HEK293 (cell line): ENCODE measurements at regions not wholly inside any gene's neighbourhood (a gene's known extent, or its start where the extent isn't known, plus 50 kb on each side); places are given as distances from the start of the nearest gene placed in this dataset.

Experiments used
- CTCF ChIA-PET: fragments of 350-600 bp; formaldehyde crosslinking; extraction: SDS; loops from one replicate; lab custom pipeline; 2021; ENCODE audit warnings: antibody characterized with exemption; lab: Yijun Ruan, JAX
- POLR2A ChIA-PET: fragments of 300-600 bp; formaldehyde crosslinking; extraction: SDS; loops from one replicate; lab custom pipeline; 2020; ENCODE audit warnings: antibody characterized with exemption, inconsistent platforms; lab: Yijun Ruan, JAX
- H3K27ac ChIP-seq: fragments of 200-500 bp; sonication (Bioruptor generic); 2 replicates; pipeline ENCODE4 v1.5.1; 2014; ENCODE audit warnings: low read depth, low read length, control low read depth, inconsistent platforms; ENCODE audit errors: extremely low read depth
- H3K36me3 ChIP-seq, 2 experiments: fragments of 200-500 bp in 1 of 2; sonication (Bioruptor generic) in 1 of 2; 1 replicate in 1 of 2; 2 replicates in 1 of 2; pipeline ENCODE4 v1.5.1; 2014 to 2017; ENCODE audit warnings: inconsistent platforms in 2 of 2, low read length in 2 of 2; ENCODE audit not compliant: control insufficient read depth in 2 of 2, insufficient read depth in 1 of 2
- H3K4me1 ChIP-seq: fragments of 200-500 bp; sonication (Bioruptor generic); 2 replicates; pipeline ENCODE4 v1.5.1; 2014; ENCODE audit warnings: mild to moderate bottlenecking, low read length, inconsistent platforms; ENCODE audit not compliant: control insufficient read depth, insufficient read depth
- H3K4me3 ChIP-seq: 2 replicates; pipeline ENCODE4 v1.5.1; 2011; ENCODE audit warnings: low read depth, mild to moderate bottlenecking, control low read depth, low read length, moderate library complexity
- H3K9me3 ChIP-seq: fragments of 200-500 bp; sonication (Bioruptor generic); 2 replicates; pipeline ENCODE4 v1.5.1; 2014; ENCODE audit warnings: low read depth, low read length, inconsistent platforms; ENCODE audit not compliant: control insufficient read depth, insufficient read depth
- BCL11A ChIP-seq: fragments of 450-650 bp; formaldehyde crosslinking; IDR thresholded peaks from 2 replicates; pipeline ENCODE4 v1.5.1; 2016; ENCODE audit warnings: low read depth, missing biosample characterization, missing genetic modification characterization
- IKZF3 ChIP-seq: fragments of 450-650 bp; IDR thresholded peaks from 2 replicates; pipeline ENCODE4 v1.5.0; 2018; ENCODE audit warnings: missing biosample characterization, mild to moderate bottlenecking, missing genetic modification characterization, moderate library complexity
- REPIN1 ChIP-seq: fragments of 450-650 bp; formaldehyde crosslinking; IDR thresholded peaks from 2 replicates; pipeline ENCODE4 v1.5.1; 2017; ENCODE audit warnings: missing biosample characterization, missing genetic modification characterization, low read depth
- TCF7L2 ChIP-seq: IDR thresholded peaks from 2 replicates; pipeline ENCODE4 v1.6.1; 2011; ENCODE audit warnings: low read depth, mild to moderate bottlenecking, inconsistent platforms, low read length, moderate library complexity, borderline replicate concordance
- TRIM28 ChIP-seq: IDR thresholded peaks from 2 replicates; pipeline ENCODE4 v1.6.1; 2011; ENCODE audit warnings: low read length, control low read depth, borderline replicate concordance
- ZBTB21 ChIP-seq: fragments of 450-650 bp; formaldehyde crosslinking; IDR thresholded peaks from 2 replicates; pipeline ENCODE4 v1.5.1; 2017; ENCODE audit warnings: missing biosample characterization, missing genetic modification characterization
- ZNF155 ChIP-seq: fragments of 450-650 bp; formaldehyde crosslinking; IDR thresholded peaks from 2 replicates; pipeline ENCODE4 v1.5.1; 2016; ENCODE audit warnings: missing biosample characterization, missing genetic modification characterization
- ZNF16 ChIP-seq: fragments of 450-650 bp; formaldehyde crosslinking; IDR thresholded peaks from 2 replicates; pipeline ENCODE4 v1.5.1; 2016; ENCODE audit warnings: low read depth, missing biosample characterization, missing genetic modification characterization
- ZNF19 ChIP-seq: fragments of 450-650 bp; formaldehyde crosslinking; IDR thresholded peaks from 2 replicates; pipeline ENCODE4; 2016; ENCODE audit warnings: missing biosample characterization, missing genetic modification characterization, low read depth
- ZNF223 ChIP-seq: fragments of 450-650 bp; formaldehyde crosslinking; IDR thresholded peaks from 2 replicates; pipeline ENCODE4 v1.5.1; 2016; ENCODE audit warnings: missing biosample characterization, missing genetic modification characterization
- ZNF23 ChIP-seq: fragments of 450-650 bp; formaldehyde crosslinking; IDR thresholded peaks from 2 replicates; pipeline ENCODE4 v1.5.1; 2016; ENCODE audit warnings: missing biosample characterization, missing genetic modification characterization, borderline replicate concordance
- ZNF239 ChIP-seq: fragments of 450-650 bp; formaldehyde crosslinking; IDR thresholded peaks from 2 replicates; pipeline ENCODE4 v1.5.1; 2016; ENCODE audit warnings: missing biosample characterization, missing genetic modification characterization
- ZNF521 ChIP-seq: fragments of 450-650 bp; formaldehyde crosslinking; IDR thresholded peaks from 2 replicates; pipeline ENCODE4 v1.5.1; 2017; ENCODE audit warnings: missing biosample characterization, mild to moderate bottlenecking, missing genetic modification characterization
- ZNF544 ChIP-seq: fragments of 450-650 bp; formaldehyde crosslinking; IDR thresholded peaks from 2 replicates; pipeline ENCODE4 v1.5.0; 2017; ENCODE audit warnings: missing biosample characterization, missing genetic modification characterization
- ZNF561 ChIP-seq: fragments of 450-650 bp; IDR thresholded peaks from 2 replicates; pipeline ENCODE4 v1.5.1; 2018; ENCODE audit warnings: missing biosample characterization, missing genetic modification characterization, borderline replicate concordance
- ZNF571 ChIP-seq: fragments of 450-650 bp; formaldehyde crosslinking; IDR thresholded peaks from 2 replicates; pipeline ENCODE4 v1.5.0; 2017; ENCODE audit warnings: missing biosample characterization, missing genetic modification characterization
- ZNF660 ChIP-seq: fragments of 450-650 bp; IDR thresholded peaks from 2 replicates; pipeline ENCODE4 v1.5.1; 2018; ENCODE audit warnings: missing biosample characterization, mild to moderate bottlenecking, missing genetic modification characterization
- ZNF830 ChIP-seq: fragments of 450-650 bp; IDR thresholded peaks from 2 replicates; pipeline ENCODE4 v1.5.0; 2018; ENCODE audit warnings: missing biosample characterization, missing genetic modification characterization, low read depth, mild to moderate bottlenecking, moderate library complexity
- ZXDB ChIP-seq: fragments of 450-650 bp; formaldehyde crosslinking; IDR thresholded peaks from 2 replicates; pipeline ENCODE4 v1.5.1; 2016; ENCODE audit warnings: missing biosample characterization, missing genetic modification characterization
- TF ChIP-seq, protein P1 (sequence below): fragments of 450-650 bp; formaldehyde crosslinking; IDR thresholded peaks from 2 replicates; pipeline ENCODE4 v1.5.1; 2017; ENCODE audit warnings: missing biosample characterization, missing genetic modification characterization
- TF ChIP-seq, protein P2 (sequence below): fragments of 450-650 bp; formaldehyde crosslinking; IDR thresholded peaks from 2 replicates; pipeline ENCODE4 v1.5.1; 2017; ENCODE audit warnings: missing biosample characterization, mild to moderate bottlenecking, missing genetic modification characterization, moderate library complexity
- TF ChIP-seq, protein P3 (sequence below): fragments of 450-650 bp; formaldehyde crosslinking; IDR thresholded peaks from 2 replicates; pipeline ENCODE4 v1.5.1; 2016; ENCODE audit warnings: missing biosample characterization, missing genetic modification characterization
- TF ChIP-seq, protein P4 (sequence below): fragments of 450-650 bp; formaldehyde crosslinking; IDR thresholded peaks from 2 replicates; pipeline ENCODE4 v1.5.1; 2016; ENCODE audit warnings: missing biosample characterization, missing genetic modification characterization

DNA sequence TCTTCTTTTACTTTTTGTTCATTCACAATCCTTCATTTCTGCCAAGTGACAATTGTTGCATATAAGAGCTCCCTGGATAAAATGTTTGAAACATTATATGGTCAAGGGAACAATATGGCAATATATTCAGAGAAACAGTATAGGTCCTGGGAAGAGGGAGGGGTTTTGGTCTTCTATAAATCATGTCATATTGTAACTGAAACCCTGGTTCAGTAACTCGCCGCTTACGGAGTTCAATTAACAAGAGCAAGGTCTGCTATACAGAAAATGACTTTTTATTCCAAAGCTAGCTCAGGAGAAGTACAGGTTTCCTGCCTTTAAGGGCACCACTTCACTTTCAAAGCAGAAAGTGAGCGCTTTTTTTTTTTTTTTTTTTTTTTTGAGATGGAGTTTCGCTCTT is 522.1 kb upstream of the TGFBR2 start (continued):
- TF ChIP-seq, protein P1, sequence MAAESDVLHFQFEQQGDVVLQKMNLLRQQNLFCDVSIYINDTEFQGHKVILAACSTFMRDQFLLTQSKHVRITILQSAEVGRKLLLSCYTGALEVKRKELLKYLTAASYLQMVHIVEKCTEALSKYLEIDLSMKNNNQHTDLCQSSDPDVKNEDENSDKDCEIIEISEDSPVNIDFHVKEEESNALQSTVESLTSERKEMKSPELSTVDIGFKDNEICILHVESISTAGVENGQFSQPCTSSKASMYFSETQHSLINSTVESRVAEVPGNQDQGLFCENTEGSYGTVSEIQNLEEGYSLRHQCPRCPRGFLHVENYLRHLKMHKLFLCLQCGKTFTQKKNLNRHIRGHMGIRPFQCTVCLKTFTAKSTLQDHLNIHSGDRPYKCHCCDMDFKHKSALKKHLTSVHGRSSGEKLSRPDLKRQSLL (tag by site-specific recombination) = no peak
- TF ChIP-seq ZNF561 (tag by site-specific recombination) (no peak), ZNF19 (tag by site-specific recombination) (no peak), TRIM28 (no peak), ZNF239 (tag by site-specific recombination) (no peak), BCL11A (tag by site-specific recombination) (no peak)
- TF ChIP-seq, protein P2, sequence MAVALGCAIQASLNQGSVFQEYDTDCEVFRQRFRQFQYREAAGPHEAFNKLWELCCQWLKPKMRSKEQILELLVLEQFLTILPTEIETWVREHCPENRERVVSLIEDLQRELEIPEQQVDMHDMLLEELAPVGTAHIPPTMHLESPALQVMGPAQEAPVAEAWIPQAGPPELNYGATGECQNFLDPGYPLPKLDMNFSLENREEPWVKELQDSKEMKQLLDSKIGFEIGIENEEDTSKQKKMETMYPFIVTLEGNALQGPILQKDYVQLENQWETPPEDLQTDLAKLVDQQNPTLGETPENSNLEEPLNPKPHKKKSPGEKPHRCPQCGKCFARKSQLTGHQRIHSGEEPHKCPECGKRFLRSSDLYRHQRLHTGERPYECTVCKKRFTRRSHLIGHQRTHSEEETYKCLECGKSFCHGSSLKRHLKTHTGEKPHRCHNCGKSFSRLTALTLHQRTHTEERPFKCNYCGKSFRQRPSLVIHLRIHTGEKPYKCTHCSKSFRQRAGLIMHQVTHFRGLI (tag by site-specific recombination) = no peak

DNA sequence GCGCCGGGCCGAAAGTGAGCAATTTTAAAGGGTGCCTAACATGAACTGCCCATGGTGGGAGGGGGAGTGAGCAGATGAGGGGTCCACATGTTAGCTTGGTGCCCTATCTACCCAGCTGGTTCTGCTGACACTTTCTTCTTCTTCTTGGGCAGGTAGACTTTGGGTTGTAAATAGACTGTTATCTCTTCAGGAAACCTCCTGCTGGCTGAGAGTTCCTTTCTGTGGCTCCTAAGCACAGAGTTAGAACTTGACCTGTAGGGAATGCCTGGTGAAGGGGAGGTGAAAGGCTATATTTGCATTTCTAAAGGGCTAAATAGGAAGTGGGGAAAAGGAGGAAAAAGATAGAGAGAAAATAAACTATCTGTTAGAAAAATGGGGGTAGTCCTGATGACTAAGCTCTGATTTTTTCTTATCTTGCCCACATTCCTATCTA is 521.4 kb upstream of the TGFBR2 start:
- Histone ChIP-seq H3K9me3 (no peaks in the 10 kb centered on the region), H3K4me1 (no peaks in the 10 kb centered on the region), H3K27ac (no peak overlapping the region), H3K4me3 (no peak overlapping the region), H3K36me3 (no peaks in the 10 kb centered on the region)
- ChIA-PET CTCF (interaction anchor here (0.6 kb wide), 1 partner anchor 29 kb away, joined by 3 read pairs; no protein-coding TSS in a partner anchor), POLR2A (no interaction called here)
- no peak for TF ChIP-seq ZBTB21 (tag by site-specific recombination)
- TF ChIP-seq ZNF571 = no peak
- no peak for TF ChIP-seq ZNF16 (tag by site-specific recombination)
- TF ChIP-seq ZNF155 = no peak
- TF ChIP-seq ZXDB = no peak
- TF ChIP-seq, protein P1 (tag by site-specific recombination) = no peak
- TF ChIP-seq, protein P3, sequence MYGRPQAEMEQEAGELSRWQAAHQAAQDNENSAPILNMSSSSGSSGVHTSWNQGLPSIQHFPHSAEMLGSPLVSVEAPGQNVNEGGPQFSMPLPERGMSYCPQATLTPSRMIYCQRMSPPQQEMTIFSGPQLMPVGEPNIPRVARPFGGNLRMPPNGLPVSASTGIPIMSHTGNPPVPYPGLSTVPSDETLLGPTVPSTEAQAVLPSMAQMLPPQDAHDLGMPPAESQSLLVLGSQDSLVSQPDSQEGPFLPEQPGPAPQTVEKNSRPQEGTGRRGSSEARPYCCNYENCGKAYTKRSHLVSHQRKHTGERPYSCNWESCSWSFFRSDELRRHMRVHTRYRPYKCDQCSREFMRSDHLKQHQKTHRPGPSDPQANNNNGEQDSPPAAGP = no peak

DNA sequence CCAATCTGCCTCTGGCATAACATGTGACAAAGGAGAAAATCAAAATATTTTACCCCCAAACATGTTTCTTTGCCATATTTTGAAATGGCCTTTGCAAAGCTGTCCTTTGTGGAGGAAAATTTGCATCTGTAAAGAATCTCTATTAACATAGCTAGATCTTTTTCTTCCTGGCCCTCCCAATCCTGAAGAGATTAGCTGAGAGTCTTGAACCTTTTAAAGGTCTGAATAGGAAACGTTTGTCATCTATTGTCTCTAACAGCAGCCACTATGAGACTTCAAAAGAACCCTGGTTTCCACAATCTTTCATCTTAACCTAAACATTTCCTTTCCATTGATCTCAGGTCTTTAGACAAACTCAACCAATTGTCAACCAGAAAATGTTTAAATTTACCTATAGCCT is 520.9 kb upstream of the TGFBR2 start:
- ChIA-PET POLR2A (no interaction called here), CTCF (no interaction called here)
- no peak overlapping the region for H3K4me3 ChIP-seq
- H3K4me1 ChIP-seq = no peaks in the 10 kb centered on the region
- no peaks in the 10 kb centered on the region for H3K9me3 ChIP-seq
- H3K36me3 ChIP-seq = no peaks in the 10 kb centered on the region
- TF ChIP-seq ZNF544 (tag by site-specific recombination) (no peak), REPIN1 (tag by site-specific recombination) (no peak), TCF7L2 (no peak)
- no peak overlapping the region for H3K27ac ChIP-seq

DNA sequence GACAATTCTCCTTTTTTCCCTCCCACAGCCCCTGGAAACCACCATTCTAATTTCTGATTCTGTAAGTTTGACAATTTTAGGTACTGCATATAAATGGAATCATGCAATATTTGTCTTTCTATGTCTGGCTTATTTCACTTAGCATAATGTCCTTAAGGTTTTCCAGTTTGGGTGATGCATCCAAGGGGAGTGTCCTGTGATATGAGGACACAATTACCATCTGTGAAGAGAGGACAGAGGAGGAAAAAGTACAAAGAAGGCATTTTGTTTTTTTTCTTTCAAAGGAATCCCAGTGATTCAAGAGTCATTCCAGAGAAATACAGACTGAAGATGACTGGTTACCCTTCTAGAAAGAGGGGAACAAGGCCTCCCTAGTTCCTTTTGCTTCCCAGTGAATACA is 514.7 kb upstream of the TGFBR2 start:
- ChIA-PET CTCF (no interaction called here), POLR2A (no interaction called here)
- H3K9me3 ChIP-seq = no peaks in the 10 kb centered on the region
- no peak overlapping the region for H3K27ac ChIP-seq
- H3K4me3 ChIP-seq = no peak overlapping the region
- TF ChIP-seq ZNF23 (tag by site-specific recombination) (no peak), ZNF830 (tag by site-specific recombination) (no peak), ZNF561 (tag by site-specific recombination) (no peak), IKZF3 (tag by site-specific recombination) (no peak), ZNF223 (tag by site-specific recombination) (no peak), ZNF660 (tag by site-specific recombination) (no peak), ZNF571 (no peak), ZNF521 (tag by site-specific recombination) (no peak)
- TF ChIP-seq, protein P4, sequence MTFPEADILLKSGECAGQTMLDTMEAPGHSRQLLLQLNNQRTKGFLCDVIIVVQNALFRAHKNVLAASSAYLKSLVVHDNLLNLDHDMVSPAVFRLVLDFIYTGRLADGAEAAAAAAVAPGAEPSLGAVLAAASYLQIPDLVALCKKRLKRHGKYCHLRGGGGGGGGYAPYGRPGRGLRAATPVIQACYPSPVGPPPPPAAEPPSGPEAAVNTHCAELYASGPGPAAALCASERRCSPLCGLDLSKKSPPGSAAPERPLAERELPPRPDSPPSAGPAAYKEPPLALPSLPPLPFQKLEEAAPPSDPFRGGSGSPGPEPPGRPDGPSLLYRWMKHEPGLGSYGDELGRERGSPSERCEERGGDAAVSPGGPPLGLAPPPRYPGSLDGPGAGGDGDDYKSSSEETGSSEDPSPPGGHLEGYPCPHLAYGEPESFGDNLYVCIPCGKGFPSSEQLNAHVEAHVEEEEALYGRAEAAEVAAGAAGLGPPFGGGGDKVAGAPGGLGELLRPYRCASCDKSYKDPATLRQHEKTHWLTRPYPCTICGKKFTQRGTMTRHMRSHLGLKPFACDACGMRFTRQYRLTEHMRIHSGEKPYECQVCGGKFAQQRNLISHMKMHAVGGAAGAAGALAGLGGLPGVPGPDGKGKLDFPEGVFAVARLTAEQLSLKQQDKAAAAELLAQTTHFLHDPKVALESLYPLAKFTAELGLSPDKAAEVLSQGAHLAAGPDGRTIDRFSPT (tag by site-specific recombination) = no peak
- H3K4me1 ChIP-seq = no peaks in the 10 kb centered on the region
- no peaks in the 10 kb centered on the region for H3K36me3 ChIP-seq
